AML-193 (cell line): ENCODE measurements at regions not wholly inside any gene's neighbourhood (a gene's known extent, or its start where the extent isn't known, plus 50 kb on each side); places are given as distances from the start of the nearest gene placed in this dataset.

ENCODE experiments used
- DNase-seq, 2 experiments: peaks; one replicate each; lab custom pipeline; 2025; lab: John Stamatoyannopoulos, UW

GRCh38 chr7:21146642-21147423, 281.1 kb upstream of the SP4 start:
- DNase-seq: no peak

GRCh38 chr7:21149809-21150208, 278.1 kb upstream of the SP4 start:
- no peak for DNase-seq

DNA sequence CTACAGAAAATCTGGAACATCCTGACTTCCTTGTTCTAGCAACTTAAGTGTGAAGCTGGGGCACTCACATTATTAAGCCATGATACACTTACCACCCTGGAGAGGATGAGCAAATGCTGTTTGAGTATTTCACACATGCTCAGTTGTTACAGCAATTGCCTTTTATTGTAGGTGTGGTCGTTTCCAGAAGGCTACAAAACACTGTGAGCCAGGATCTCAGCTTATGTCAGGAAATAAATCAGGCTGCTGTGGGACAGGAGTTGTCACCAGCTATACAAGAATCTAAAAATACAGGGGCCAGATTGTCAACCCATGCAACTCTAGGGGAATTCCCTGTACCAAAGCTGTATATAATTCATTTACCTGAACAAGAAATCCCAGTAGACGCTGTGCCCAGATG, 273.3 kb upstream of the SP4 start:
- DNase-seq: no peak

DNA sequence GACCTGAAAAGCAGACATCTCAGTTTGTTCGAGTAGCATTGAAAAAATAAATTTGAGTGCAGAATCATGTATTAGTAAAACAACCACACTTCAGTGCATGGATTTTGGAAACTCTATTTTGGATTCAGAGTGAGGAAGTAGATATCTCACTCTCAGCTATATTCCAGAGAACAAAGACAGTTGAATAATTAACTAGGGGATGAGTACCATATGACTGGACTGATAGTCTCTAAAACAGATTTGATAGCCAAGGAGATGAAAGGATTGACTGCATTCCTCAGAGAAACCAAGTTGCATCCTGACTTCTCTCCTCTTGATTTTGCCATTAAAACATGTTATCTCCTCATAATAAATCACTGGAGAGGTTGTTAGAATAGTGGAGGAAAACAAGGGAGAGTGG, 268.4 kb upstream of the SP4 start:
- no peak for DNase-seq

GRCh38 chr7:21160401-21160800, 267.5 kb upstream of the SP4 start:
- no peak for DNase-seq

GRCh38 chr7:21167942-21168341, 259.9 kb upstream of the SP4 start:
- DNase-seq: no peak

- no peak for DNase-seq
These were observed 258.0 kb upstream of the SP4 start for GRCh38 chr7:21169667-21170580.

- no peak for DNase-seq
These were observed 255.1 kb upstream of the SP4 start for GRCh38 chr7:21172800-21173199.

GRCh38 chr7:21173436-21173835, 254.4 kb upstream of the SP4 start:
- DNase-seq: no peak

GRCh38 chr7:21175714-21176113, 252.2 kb upstream of the SP4 start:
- DNase-seq: no peak

GRCh38 chr7:21184942-21185652, 242.8 kb upstream of the SP4 start:
- no peak for DNase-seq

DNA sequence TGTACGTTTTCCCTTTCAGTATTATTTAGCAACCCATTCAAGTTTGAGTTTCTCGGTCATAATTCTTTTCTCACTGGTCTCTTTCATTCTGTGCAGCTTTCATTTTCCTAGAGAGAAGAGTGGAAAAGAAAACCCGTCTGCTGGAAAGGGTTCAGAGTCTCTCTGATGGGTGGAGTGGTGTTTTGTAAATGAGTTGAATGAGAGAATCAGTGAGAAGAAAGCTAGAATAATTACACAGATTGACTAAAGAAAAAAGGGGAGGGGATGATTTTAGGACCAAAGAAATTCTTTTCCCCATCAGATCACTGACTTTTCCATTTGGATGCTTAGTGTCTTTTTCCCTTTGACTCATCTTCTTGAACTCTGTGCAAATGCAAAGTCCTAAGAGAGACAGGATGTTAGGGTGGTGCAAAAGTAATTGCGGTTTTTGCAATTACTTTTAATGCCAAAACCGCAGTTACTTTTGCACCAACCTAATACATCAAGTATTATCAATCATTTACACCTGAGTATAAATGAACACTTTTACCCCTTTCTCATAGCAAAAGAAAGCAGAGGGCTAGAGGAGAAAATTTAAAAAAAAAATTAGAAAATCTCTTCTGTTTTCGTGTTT, 242.1 kb upstream of the SP4 start:
- DNase-seq: no peak

GRCh38 chr7:21191321-21192073, 236.4 kb upstream of the SP4 start:
- no peak for DNase-seq

- DNase-seq: no peak
These were observed 235.2 kb upstream of the SP4 start for GRCh38 chr7:21192657-21193056.

DNA sequence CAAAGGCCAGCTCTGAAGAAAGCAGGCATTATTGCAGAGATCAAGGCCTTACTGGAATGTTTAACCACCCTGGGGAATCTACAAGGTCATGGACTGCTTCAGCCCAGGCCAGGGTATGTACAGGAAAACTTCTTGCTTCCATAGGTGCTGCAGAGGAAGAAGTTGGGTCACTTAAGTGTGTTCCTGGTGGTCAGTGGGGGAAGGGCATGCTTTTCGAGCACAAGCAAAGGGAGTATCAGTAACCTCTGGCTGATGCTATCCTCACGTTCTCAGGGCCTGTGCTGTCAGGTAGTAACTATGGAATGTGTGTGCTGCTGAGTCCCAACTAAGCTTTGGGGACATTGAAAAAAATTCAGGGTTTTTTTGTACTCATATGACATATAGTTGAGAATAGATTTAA, 234.0 kb upstream of the SP4 start:
- no peak for DNase-seq

- no peak for DNase-seq
These were observed 232.9 kb upstream of the SP4 start for GRCh38 chr7:21194936-21195335.

- no peak for DNase-seq
These were observed 229.0 kb upstream of the SP4 start for GRCh38 chr7:21198921-21199320.

DNA sequence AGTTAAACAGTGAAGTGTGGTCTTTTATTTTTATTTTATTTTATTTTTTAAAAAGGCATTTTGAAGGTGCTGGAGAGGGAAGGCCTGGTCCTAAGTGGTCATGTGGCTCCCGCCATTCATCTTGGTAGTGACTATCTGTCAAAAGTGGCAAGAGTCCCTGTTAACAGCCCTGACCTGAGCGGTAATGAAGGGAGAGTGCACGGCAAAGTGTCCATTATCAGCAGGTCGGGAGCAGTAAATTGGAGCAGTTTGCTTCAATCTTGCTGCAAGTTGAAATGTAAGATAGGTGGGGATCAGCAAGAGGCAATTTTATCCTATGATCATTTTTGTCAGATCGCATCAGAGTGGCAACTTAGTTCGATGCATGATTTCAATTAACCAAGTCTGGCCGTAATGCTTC, 227.4 kb upstream of the SP4 start:
- no peak for DNase-seq

GRCh38 chr7:21214657-21215056, 213.2 kb upstream of the SP4 start:
- DNase-seq: no peak

DNA sequence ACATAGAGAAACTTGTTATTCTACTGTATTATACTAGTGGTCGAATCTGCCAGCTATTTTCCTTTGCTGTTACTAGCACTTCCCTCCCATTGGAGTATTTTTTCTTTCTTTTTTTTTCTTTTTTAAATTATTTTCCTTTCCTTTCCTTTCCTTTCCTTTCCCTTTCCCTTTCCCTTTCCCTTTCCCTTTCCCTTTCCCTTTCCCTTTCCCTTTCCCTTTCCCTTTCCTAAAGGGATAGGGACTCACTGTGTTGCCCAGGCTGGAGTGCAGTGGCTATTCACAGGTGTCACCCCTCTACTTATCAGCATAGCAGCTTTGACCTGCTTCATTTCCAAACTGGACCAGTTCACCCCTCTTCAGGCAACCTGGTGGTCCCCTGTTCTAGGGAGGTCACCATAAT, 212.6 kb upstream of the SP4 start:
- DNase-seq: no peak

GRCh38 chr7:21217365-21217764, 210.5 kb upstream of the SP4 start:
- no peak for DNase-seq
